Activated B cell treated with CpG ODN at 0.5 μM for 24 hours (primary cell): ENCODE measurements at regions not wholly inside any gene's neighbourhood (a gene's known extent, or its start where the extent isn't known, plus 50 kb on each side); places are given as distances from the start of the nearest gene placed in this dataset.

Experiments
- ATAC-seq: fragments of 200-7000 bp; cut with Tn5 transposase; one replicate; pipeline ENCODE4 v1.10.0; 2021; ENCODE audit warnings: low read depth, mild to moderate bottlenecking, moderate library complexity
- CTCF ChIA-PET: fragments of 350-600 bp; sonication (Branson Sonifier 250); formaldehyde crosslinking; loops from one replicate; lab custom pipeline; 2021; ENCODE audit warnings: antibody characterized with exemption; lab: Charles Lee
- POLR2A ChIA-PET: fragments of 350-600 bp; sonication (Branson Sonifier 250); formaldehyde crosslinking; loops from one replicate; lab custom pipeline; 2021; ENCODE audit warnings: antibody characterized with exemption; lab: Charles Lee
- DNase-seq: peaks from one replicate; pipeline ENCODE4 v3.0.0; 2022
- H3K27ac Mint-ChIP-seq: one replicate; pipeline ENCODE4 v1.8.0; 2020; ENCODE audit warnings: mixed read lengths
- H3K27me3 Mint-ChIP-seq: one replicate; pipeline ENCODE4 v1.8.0; 2021; ENCODE audit warnings: mixed read lengths
- H3K36me3 Mint-ChIP-seq: one replicate; pipeline ENCODE4 v1.8.0; 2021; ENCODE audit warnings: low read depth, mixed read lengths
- H3K4me1 Mint-ChIP-seq: one replicate; pipeline ENCODE4 v1.8.0; 2021; ENCODE audit warnings: mixed read lengths
- H3K4me3 Mint-ChIP-seq: one replicate; pipeline ENCODE4 v1.8.0; 2020; ENCODE audit warnings: mild to moderate bottlenecking, mixed read lengths
- H3K9me3 Mint-ChIP-seq: one replicate; pipeline ENCODE4 v1.8.0; 2020; ENCODE audit warnings: mixed read lengths
- CTCF ChIP-seq: fragments of 200-600 bp; IDR thresholded peaks from one replicate; pipeline ENCODE4 v1.8.0; 2022; ENCODE audit warnings: antibody characterized with exemption, mild to moderate bottlenecking
- intact Hi-C: fragments of 100-400 bp; cut with micrococcal nuclease; formaldehyde crosslinking; loops from one replicate; pipeline ENCODE4 v1.15.1; 2024

- Mint-ChIP-seq H3K4me3 (no peak overlapping the region), H3K27me3 (no peaks in the 10 kb centered on the region), H3K9me3 (peaks cover 2% of the 10 kb centered on the region), H3K4me1 (no peaks in the 10 kb centered on the region), H3K36me3 (no peaks in the 10 kb centered on the region), H3K27ac (no peak overlapping the region)
- ATAC-seq = no peak
- intact Hi-C loops = no loop called here
- no peak for TF ChIP-seq CTCF
- ChIA-PET CTCF (no interaction called here), POLR2A (no interaction called here)
- DNase-seq = no peak
These were observed 878.6 kb upstream of the PCDH20 start for GRCh38 chr13:62294244-62294643.

DNA sequence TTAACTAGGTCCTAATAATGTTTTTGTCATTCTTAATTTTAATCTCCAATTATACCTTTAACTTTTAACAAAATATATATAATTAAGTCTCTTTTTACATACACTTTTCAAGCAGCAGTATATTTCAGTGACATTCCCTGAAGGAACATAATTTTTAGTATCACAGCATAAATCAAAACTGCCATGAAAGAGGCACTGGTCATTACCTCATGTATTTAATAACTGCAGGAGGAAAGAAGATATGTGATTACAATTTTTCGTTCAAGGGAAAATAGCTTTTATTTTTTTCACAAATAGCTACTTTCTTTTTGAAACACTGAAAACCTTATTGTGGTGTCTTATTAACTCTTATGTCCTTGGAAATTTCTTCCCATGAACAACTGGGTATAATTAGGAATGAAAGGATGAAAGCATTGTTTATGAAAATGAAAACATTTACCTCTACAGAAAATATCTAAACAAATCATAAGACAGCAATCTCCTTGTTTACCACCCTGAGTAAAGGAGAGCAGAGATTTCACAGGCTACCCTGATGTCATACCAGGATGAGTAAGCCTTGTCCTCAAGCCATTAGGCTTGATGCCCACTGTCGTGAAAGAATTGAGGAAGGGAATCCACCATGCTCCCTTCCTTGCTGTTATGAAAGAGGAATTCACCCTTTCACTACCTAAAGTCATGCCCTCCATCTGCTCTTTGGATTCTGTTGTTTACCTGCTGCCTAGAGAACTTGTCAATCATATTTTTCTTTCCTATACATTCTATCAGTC, 877.2 kb upstream of the PCDH20 start:
- DNase-seq (no peak), ATAC-seq (no peak)
- Mint-ChIP-seq H3K4me3 (no peak overlapping the region), H3K9me3 (peaks cover 2% of the 10 kb centered on the region), H3K36me3 (no peaks in the 10 kb centered on the region), H3K27me3 (no peaks in the 10 kb centered on the region), H3K27ac (no peak overlapping the region), H3K4me1 (no peaks in the 10 kb centered on the region)
- ChIA-PET CTCF (no interaction called here), POLR2A (no interaction called here)
- intact Hi-C loops = no loop called here
- no peak for TF ChIP-seq CTCF

DNA sequence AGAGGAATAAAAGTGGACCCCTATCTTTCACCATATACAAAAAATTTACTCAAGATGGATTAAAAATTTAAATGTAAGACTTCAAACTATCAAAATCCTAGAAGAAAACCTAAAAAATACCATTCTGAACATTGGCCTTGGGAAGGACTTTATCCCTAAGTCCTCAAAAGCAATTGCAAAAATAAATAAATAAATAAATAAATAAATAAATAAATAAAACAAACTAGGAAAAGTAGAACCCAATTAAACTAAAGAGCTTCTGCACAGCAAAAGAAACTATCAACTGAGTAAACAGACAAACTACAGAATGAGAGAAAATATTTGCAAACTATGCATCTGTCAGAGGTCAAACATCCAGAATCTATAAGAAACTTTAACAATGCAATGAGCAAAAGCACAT, 874.9 kb upstream of the PCDH20 start:
- intact Hi-C loops = no loop called here
- CTCF ChIA-PET = no interaction called here
- Mint-ChIP-seq H3K9me3 (peaks cover 2% of the 10 kb centered on the region), H3K4me3 (no peak overlapping the region), H3K27ac (no peak overlapping the region), H3K36me3 (no peaks in the 10 kb centered on the region), H3K4me1 (no peaks in the 10 kb centered on the region), H3K27me3 (no peaks in the 10 kb centered on the region)
- DNase-seq (no peak), ATAC-seq (no peak)
- POLR2A ChIA-PET = no interaction called here
- TF ChIP-seq CTCF = no peak

GRCh38 chr13:62287764-62288163, 872.1 kb upstream of the PCDH20 start:
- no peak for TF ChIP-seq CTCF
- POLR2A ChIA-PET = no interaction called here

DNA sequence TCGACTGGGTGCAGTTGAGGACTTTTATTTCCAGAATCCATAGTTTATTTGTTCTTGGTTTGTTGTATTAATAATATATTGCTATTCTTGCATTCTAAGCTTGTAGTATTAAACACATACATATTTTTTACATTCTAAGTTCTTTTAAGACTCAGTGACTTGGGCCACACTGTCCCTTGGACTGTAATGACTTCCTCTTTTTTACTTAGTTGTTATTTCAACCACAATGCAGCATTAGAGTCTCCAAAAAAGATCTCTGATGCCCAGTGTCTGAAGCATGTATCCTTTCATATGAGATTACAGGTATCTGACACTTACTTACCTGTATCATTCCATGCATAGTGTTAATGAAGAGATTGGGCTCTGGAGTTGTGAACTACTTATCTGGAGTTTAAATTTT, 864.9 kb upstream of the PCDH20 start:
- ChIA-PET POLR2A (no interaction called here), CTCF (no interaction called here)

More at GRCh38 chr13:62287764-62288163, 872.1 kb upstream of the PCDH20 start:
- H3K27ac Mint-ChIP-seq = no peak overlapping the region
- DNase-seq (no peak), ATAC-seq (no peak)
- H3K4me1 Mint-ChIP-seq = no peaks in the 10 kb centered on the region
- no peak overlapping the region for H3K4me3 Mint-ChIP-seq
- intact Hi-C loops = no loop called here
- CTCF ChIA-PET = no interaction called here
- H3K27me3 Mint-ChIP-seq = no peaks in the 10 kb centered on the region
- H3K36me3 Mint-ChIP-seq = no peaks in the 10 kb centered on the region
- H3K9me3 Mint-ChIP-seq = peaks cover 2% of the 10 kb centered on the region

More for the DNA sequence above, 864.9 kb upstream of the PCDH20 start:
- Mint-ChIP-seq H3K36me3 (no peaks in the 10 kb centered on the region), H3K4me1 (no peaks in the 10 kb centered on the region), H3K9me3 (peaks cover 3% of the 10 kb centered on the region), H3K27ac (no peak overlapping the region), H3K4me3 (no peak overlapping the region), H3K27me3 (no peaks in the 10 kb centered on the region)
- intact Hi-C loops = no loop called here
- DNase-seq = no peak
- TF ChIP-seq CTCF = no peak
- ATAC-seq = no peak
